DND-41 (cell line): ENCODE measurements at regions not wholly inside any gene's neighbourhood (a gene's known extent, or its start where the extent isn't known, plus 50 kb on each side); places are given as distances from the start of the nearest gene placed in this dataset.

Source experiments
- ATAC-seq: fragments of 200-7000 bp; cut with Tn5 transposase; 3 replicates; pipeline ENCODE4 v1.9.1; 2021; ENCODE audit warnings: low read depth; ENCODE audit not compliant: insufficient read depth
- DNase-seq: peaks from one replicate; pipeline ENCODE4 v3.0.0-alpha.2; 2020
- H2AFZ ChIP-seq: 2 replicates; pipeline ENCODE4 v1.6.0; 2012; ENCODE audit warnings: low read depth, low read length
- H3K27ac ChIP-seq: 2 replicates; pipeline ENCODE4 v1.5.1; 2012; ENCODE audit warnings: low read length, inconsistent platforms
- H3K27me3 ChIP-seq: fragments of 200-600 bp; sonication (generic); 2 replicates; pipeline ENCODE4 v1.6.0; 2012; ENCODE audit warnings: low read length, mild to moderate bottlenecking, inconsistent platforms; ENCODE audit not compliant: insufficient read depth, poor library complexity
- H3K36me3 ChIP-seq: 2 replicates; pipeline ENCODE4 v1.5.1; 2012; ENCODE audit warnings: low read length, inconsistent platforms; ENCODE audit not compliant: insufficient read depth
- H3K4me1 ChIP-seq: 2 replicates; pipeline ENCODE4 v1.5.1; 2012; ENCODE audit warnings: mild to moderate bottlenecking, low read length; ENCODE audit not compliant: insufficient read depth
- H3K4me2 ChIP-seq: 2 replicates; pipeline ENCODE4 v1.6.0; 2012; ENCODE audit warnings: mild to moderate bottlenecking, moderate library complexity, low read length, inconsistent platforms; ENCODE audit not compliant: insufficient read depth
- H3K4me3 ChIP-seq, 2 experiments: fragments of 200-600 bp in 1 of 2; shearing (Covaris generic) in 1 of 2; 2 replicates each; pipeline ENCODE4 v1.5.1; 2012 to 2016; ENCODE audit warnings: inconsistent platforms in 2 of 2, low read length in 2 of 2, mild to moderate bottlenecking in 2 of 2, low read depth in 1 of 2, moderate library complexity in 1 of 2
- H3K79me2 ChIP-seq: 2 replicates; pipeline ENCODE4 v1.6.0; 2012; ENCODE audit warnings: low read length, inconsistent platforms; ENCODE audit not compliant: insufficient read depth
- H3K9ac ChIP-seq: 2 replicates; pipeline ENCODE4 v1.6.0; 2012; ENCODE audit warnings: low read depth, mild to moderate bottlenecking, inconsistent platforms, low read length, moderate library complexity
- H3K9me3 ChIP-seq: 2 replicates; pipeline ENCODE4 v1.5.1; 2012; ENCODE audit warnings: low read length, moderate library complexity, mild to moderate bottlenecking, inconsistent platforms; ENCODE audit not compliant: insufficient read depth, severe bottlenecking
- H4K20me1 ChIP-seq: 2 replicates; pipeline ENCODE4 v1.6.0; 2012; ENCODE audit warnings: low read length; ENCODE audit not compliant: insufficient read depth
- CTCF ChIP-seq: IDR thresholded peaks from 2 replicates; pipeline ENCODE4 v1.5.1; 2012; ENCODE audit warnings: borderline replicate concordance, low read length, moderate library complexity, mild to moderate bottlenecking; ENCODE audit not compliant: poor library complexity, severe bottlenecking; ENCODE audit errors: extremely low read depth
- EZH2 ChIP-seq: IDR thresholded peaks from 3 replicates; pipeline ENCODE4 v1.6.1; 2012; ENCODE audit warnings: borderline replicate concordance, low read depth, mild to moderate bottlenecking, moderate library complexity, low read length, inconsistent platforms; ENCODE audit not compliant: severe bottlenecking

- Histone ChIP-seq H3K27ac (no peak overlapping the region), H3K36me3 (no peaks in the 10 kb centered on the region), H4K20me1 (no peaks in the 10 kb centered on the region), H2AFZ (no peak overlapping the region), H3K27me3 (no peaks in the 10 kb centered on the region), H3K4me2 (no peak overlapping the region), H3K9me3 (no peaks in the 10 kb centered on the region), H3K79me2 (no peaks in the 10 kb centered on the region), H3K9ac (no peak overlapping the region), H3K4me1 (no peaks in the 10 kb centered on the region), H3K4me3 (no peak overlapping the region)
- ATAC-seq = no peak
- no peak for DNase-seq
- TF ChIP-seq EZH2 (no peak), CTCF (no peak)
Observed at GRCh38 chr4:119731778-119732177, 103.2 kb upstream of the PDE5A start.

GRCh38 chr4:119731146-119731742 is 102.6 kb upstream of the PDE5A start:
- H2AFZ ChIP-seq = no peak overlapping the region
- H3K9me3 ChIP-seq = no peaks in the 10 kb centered on the region
- H3K79me2 ChIP-seq = no peaks in the 10 kb centered on the region
- no peaks in the 10 kb centered on the region for H3K4me1 ChIP-seq
- ATAC-seq (no peak), DNase-seq (no peak)
- no peaks in the 10 kb centered on the region for H3K27me3 ChIP-seq
- no peak overlapping the region for H3K27ac ChIP-seq
- TF ChIP-seq EZH2 = no peak
- no peak for TF ChIP-seq CTCF
- no peak overlapping the region for H3K4me3 ChIP-seq
- H3K9ac ChIP-seq = no peak overlapping the region
- H4K20me1 ChIP-seq = no peaks in the 10 kb centered on the region
- no peak overlapping the region for H3K4me2 ChIP-seq
- no peaks in the 10 kb centered on the region for H3K36me3 ChIP-seq

- DNase-seq = no peak
Observed at GRCh38 chr4:119730671-119730950, 102.0 kb upstream of the PDE5A start.

More at GRCh38 chr4:119730671-119730950, 102.0 kb upstream of the PDE5A start:
- Histone ChIP-seq H3K36me3 (no peaks in the 10 kb centered on the region), H3K4me2 (no peak overlapping the region), H3K79me2 (no peaks in the 10 kb centered on the region), H3K4me1 (no peaks in the 10 kb centered on the region), H3K9me3 (no peaks in the 10 kb centered on the region), H3K9ac (no peak overlapping the region), H3K27me3 (no peaks in the 10 kb centered on the region), H3K27ac (no peak overlapping the region), H2AFZ (no peak overlapping the region), H3K4me3 (no peak overlapping the region), H4K20me1 (no peaks in the 10 kb centered on the region)
- ATAC-seq = no peak
- TF ChIP-seq CTCF = no peak
- no peak for TF ChIP-seq EZH2
